HG03469 (cell line): ENCODE measurements at regions not wholly inside any gene's neighbourhood (a gene's known extent, or its start where the extent isn't known, plus 50 kb on each side); places are given as distances from the start of the nearest gene placed in this dataset.
"Not testable (repeated sequence)": the region's sequence is repeated elsewhere in the genome, so short reads cannot be mapped to it uniquely, and the experiment has no call there.

ENCODE experiments used
- ATAC-seq: cut with Tn5 transposase; IDR thresholded peaks from one replicate; pipeline ENCODE4 v1.9.1; 2021; ENCODE audit warnings: mild to moderate bottlenecking, moderate library complexity, moderate number of reproducible peaks; ENCODE audit not compliant: unreplicated experiment

- ATAC-seq: no peak
Observed at GRCh38 chr2:219724628-219725027, 97.2 kb downstream of the SLC4A3 start.

GRCh38 chr2:219726916-219727315 is 99.5 kb downstream of the SLC4A3 start:
- no peak for ATAC-seq

DNA sequence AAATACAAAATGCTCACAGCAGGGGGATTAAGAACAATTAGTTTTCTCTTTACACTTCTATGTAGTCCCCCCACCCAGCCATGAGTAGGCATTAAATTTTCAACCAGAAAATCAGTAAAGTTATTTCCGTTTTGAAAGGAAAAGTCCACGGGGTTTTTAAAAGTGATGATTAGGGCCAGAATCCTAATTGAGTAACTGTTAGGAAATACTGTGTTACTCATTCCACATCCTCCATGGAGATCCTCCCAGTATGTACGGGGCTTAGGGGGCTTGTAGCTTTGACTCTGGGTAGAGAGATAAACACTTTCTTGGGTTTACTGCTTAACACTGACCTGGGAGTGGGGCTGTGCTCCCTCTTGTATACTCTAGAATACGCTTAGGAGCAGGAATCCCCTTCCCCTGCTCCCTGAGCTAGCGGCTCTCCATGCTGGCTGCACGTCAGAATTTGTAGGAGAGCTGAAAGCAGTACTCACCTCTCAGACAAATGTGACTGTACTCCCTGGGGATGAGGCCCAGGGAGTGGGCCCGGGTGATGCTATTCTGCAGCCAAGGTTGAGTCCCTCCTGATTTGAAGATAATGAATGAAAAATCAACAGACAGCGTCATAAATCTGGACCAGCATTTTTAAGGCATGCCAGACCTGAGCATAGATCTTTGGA is 100.5 kb downstream of the SLC4A3 start:
- ATAC-seq: no peak

- no peak for ATAC-seq
Observed at GRCh38 chr2:219728991-219729487, 101.6 kb downstream of the SLC4A3 start.

GRCh38 chr2:219731173-219731572 is 103.7 kb downstream of the SLC4A3 start:
- ATAC-seq: no peak

DNA sequence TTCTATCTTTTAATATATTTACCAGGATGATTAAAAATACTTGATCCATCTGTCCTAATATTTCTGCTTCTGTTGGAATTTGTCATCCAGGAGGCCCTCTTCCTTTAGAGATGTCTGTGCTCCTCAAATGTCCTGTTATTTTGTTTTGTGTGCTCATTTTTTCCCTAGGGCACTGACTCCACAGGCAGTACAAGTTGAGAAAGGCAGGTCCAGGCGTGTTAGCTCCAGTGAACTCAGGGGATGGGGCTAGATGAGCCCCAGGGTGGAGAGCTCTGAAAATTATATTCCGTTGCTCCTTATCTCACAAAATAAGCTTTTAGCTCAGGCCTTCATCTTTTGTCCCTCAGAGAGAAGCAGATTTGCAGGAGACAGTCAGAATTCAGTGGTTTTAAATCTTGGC is 105.7 kb downstream of the SLC4A3 start:
- ATAC-seq: no peak

DNA sequence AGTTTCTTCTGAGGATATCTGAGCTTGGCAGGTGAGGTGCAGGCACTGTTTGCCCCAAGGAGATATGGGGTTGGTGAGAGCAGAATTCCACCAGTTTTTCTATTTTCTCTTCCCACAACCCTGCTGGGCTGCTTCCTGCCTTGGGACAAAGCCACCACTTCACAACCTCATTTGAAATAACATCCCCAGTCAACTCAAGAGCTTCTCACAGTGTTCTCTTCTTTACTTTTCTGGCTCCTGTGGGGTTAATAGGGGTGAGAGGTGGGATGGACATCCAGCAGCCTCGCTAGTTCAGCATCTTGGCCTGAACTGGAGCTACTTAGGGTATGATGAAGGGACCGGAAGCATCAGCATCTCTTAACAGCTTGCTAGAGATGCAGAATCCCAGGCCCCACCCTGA is 106.3 kb downstream of the SLC4A3 start:
- ATAC-seq: no peak

DNA sequence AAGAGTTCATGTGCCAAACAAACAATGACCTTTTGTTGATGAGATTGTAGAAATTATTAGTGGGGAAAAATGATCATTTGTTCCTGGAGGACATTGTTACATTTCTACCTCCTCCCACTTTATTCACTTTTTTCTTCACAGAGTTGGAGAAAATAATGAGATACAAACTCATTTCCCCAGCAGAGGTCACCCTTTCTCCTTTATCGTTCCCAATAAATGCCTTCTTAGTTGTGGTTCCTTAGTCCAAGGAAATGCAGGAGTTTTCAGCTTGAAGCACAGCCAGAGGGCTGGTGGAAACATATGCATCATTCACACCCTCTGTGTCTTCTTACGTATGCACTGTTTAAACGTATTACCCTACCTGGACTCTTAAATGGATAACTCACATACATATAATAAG is 108.8 kb downstream of the SLC4A3 start:
- no peak for ATAC-seq

DNA sequence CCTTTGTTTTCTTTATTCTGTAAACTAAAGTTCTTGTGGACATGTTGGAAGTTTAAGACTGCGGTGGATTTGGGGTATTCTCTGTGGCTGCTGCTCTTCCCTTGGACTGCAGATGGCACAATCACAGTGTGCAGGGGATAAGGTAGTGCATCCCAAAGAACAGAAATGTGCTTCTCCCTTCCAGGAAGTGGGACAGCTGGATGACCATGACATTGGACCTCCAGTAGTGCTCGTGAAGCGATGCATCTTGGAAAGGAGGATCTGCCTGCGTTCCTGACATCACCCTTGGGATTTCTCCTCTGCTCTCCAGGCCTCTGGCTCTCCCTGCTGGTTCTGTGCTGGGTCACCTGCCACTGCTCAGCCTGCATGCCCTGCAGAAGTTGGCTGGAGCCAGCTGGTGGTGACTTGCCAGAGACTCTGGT is 109.9 kb downstream of the SLC4A3 start:
- ATAC-seq: no peak

DNA sequence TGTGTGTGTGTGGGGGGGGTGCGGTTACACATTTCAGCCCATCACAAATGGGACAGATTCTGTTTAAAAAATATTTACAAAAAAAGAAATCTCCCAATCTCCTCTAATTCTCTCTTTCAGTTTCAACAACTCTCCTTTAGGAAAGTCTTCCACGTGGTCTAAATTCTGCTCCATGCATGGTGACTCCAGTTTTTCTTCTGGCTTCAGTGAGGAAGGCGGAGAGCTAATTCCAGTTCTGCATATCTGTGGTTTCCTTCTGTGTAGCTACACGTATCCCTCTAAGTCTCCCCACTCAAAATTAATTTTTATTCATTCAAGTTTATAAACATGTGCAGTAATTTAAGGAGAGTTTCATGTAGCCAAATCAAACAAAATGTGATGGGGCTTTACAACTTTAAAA is 111.6 kb downstream of the SLC4A3 start:
- no peak for ATAC-seq

GRCh38 chr2:219739866-219740440 is 112.5 kb downstream of the SLC4A3 start:
- no peak for ATAC-seq

- no peak for ATAC-seq
Observed at GRCh38 chr2:219743548-219743947, 116.1 kb downstream of the SLC4A3 start.

- no peak for ATAC-seq
Observed at GRCh38 chr2:219744066-219744465, 116.6 kb downstream of the SLC4A3 start.

DNA sequence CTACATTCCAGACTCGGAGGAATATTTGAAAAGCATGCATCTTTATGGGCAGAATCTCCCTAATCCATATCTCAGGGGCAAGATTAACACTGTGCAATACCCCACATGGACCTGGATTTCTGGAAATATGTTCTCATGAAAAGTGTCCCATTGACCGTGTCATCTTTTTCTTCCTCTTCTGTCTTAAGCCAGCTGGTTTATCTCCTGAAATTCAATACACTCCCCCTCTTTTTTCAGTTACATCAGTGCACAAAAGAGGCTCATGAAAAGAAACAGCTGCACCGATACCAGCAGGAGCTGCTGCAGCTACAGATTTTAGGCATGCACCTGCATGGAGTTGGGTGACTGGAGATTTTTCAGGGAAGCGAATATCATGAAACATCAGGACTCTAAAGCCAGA is 117.2 kb downstream of the SLC4A3 start:
- ATAC-seq: no peak

DNA sequence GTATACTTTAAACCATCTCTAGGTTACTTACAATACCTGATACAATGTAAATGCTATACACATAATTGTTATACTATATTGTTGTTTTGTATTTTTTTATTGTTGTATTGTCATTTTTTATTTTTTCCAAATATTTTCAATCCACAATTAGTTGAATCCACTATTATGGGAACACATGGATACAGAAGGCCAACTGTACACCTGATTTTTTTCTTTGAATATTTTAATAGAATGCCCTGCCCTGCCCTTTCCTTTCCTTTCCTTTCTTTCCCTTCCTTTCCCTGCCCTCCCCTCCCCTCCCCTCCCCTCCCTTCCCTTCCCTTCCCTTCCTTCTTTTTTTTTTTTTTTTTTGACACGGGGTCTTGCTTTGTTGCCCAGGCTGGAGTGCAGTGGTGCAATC is 120.2 kb downstream of the SLC4A3 start:
- ATAC-seq: no peak

DNA sequence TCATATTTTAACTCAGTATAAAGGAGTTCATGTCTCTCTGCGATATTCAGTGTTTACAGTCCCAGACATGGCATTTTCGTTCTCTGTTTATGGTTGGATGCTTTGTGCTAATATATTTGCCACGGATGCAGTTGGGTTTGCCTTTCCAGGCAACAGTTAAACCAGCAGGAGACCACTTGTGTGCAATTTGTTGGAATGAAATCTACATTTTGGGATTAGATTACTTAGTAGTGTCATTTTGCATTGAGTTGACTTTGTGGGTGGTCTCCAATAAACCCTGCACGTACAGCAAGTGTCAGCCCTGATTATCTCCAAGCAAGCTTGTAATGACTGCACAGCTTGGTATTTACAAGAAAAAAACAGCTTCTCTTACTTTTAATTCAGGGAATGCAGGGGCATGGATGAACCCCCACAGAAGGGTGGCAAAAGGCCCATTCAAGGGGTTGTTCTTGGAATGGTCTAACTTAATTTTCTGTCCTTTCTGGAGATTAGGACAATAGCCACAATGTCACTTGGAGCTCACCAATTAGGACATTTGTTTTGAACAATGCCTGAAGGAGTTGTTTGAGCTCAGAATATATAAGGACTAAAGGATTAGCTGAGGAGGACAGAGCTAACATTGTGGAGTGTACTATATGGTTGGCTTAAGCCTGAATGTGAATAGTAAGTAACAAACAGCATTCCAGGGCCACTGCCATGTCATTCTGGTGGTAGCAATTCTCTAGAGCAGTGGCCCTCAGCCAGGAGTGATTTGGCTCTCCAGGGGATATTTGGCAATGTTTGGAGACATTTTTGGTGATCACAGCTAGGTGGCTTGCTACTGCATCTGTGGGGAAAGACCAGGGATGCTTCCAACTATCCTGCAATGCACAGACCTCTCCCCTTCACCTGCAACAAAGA is 121.5 kb downstream of the SLC4A3 start:
- no peak for ATAC-seq

DNA sequence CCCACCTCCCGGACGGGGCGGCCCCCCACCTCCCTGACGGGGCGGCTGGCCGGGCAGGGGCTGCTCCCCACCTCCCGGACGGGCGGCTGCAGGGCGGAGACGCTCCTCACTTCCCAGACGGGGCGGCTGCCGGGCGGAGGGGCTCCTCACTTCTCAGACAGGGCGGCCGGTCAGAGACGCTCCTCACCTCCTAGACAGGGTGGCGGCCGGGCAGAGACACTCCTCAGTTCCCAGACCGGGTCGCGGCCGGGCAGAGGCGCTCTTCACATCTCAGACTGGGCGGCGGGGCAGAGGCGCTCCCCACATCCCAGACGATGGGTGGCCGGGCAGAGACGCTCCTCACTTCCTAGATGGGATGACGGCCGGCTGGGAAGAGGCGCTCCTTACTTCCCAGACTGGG is 123.7 kb downstream of the SLC4A3 start:
- ATAC-seq: not testable (repeated sequence)

DNA sequence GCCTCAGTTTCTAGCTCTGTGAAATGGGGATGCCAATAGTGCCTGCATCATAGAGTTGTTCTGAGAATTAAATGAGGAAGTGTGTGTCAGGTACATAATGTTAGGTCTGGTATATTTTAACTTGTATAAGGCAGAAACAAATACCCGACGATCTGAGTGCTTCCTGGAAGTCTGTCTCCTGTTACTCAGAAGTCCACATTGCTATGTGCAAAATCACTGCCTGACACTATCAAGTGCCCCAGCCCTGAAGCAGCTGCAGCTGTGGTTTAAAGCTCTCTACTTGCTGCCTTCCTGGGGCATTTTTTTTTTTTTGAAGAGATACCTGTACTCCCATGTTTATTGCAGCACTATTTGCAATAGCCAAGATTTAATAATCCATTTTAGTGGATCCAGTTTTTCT is 125.3 kb downstream of the SLC4A3 start:
- no peak for ATAC-seq

DNA sequence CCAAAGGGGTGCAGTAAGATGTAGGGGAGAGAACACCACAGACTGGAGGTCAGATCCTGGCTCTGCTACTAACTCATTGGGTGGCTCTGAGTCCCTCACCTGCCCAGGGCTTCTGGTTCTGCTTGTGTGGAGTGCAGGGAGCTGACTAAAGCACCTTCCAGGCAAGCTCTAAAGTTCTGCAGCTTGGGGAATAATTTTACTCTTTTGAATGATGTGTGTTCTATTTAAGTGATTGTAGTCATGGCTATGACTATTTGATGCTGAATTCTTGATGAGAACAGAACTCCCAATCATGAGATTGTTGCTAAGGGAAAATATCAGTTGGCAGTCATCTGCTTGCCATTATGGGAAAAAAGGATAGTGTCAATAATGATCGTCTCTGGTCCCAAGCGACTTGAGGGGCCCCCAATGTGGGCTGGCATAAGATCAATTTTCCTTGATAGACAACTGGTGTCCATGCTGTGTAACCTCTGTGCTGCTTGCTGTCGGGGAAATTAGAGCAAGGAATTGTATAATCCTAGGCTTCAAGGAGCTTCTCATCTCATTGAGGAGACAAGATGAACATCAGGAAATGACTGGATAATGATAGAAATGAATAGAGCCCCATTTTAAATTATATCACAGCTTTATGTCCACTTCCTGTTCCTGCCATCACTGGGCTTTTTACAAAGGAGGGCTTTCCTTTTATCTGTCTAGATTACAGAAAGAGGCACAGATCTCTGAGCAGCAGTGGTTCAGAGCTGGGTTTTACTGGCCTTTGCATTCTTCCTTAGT is 131.7 kb downstream of the SLC4A3 start:
- ATAC-seq: no peak

DNA sequence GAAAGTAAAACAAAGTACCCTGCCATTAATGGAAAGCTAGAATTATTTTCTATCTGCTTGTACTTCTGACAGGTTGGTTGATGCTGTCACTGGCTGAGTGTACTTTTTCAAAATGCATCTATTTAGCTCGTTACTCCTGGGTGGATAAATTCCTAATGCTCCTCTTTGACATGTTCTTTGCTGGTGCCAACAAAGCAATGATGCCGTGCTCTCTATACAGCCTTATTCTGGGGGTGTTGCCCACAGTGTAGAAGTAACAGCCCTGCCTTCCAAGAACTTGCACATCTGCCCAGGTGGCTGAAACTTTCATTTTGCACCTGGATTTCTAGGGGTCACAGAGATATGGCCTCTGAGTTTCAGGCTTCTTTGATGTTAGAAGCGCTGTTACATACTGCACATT is 132.4 kb downstream of the SLC4A3 start:
- ATAC-seq: no peak
